WTC11 (cell line): ENCODE measurements at regions not wholly inside any gene's neighbourhood (a gene's known extent, or its start where the extent isn't known, plus 50 kb on each side); places are given as distances from the start of the nearest gene placed in this dataset.

Experiments
- ATAC-seq: fragments of 200-7000 bp; cut with Tn5 transposase; 2 replicates; pipeline ENCODE4 v1.10.0; 2021; ENCODE audit warnings: mild to moderate bottlenecking, moderate library complexity
- CTCF ChIA-PET: fragments of 300-600 bp; sonication (Branson Sonifier 250); formaldehyde crosslinking; loops from one replicate; lab custom pipeline; 2021; ENCODE audit warnings: antibody characterized with exemption; lab: Charles Lee
- POLR2A ChIA-PET: fragments of 350-600 bp; sonication (Branson Sonifier 250); formaldehyde crosslinking; loops from one replicate; lab custom pipeline; 2021; ENCODE audit warnings: antibody characterized with exemption; lab: Charles Lee
- DNase-seq: peaks from one replicate; pipeline ENCODE4 v3.0.0; 2021; ENCODE audit warnings: low spot score
- H3K27ac Mint-ChIP-seq: 2 replicates; pipeline ENCODE4 v1.8.0; 2021; ENCODE audit warnings: mixed read lengths
- H3K27me3 Mint-ChIP-seq: 2 replicates; pipeline ENCODE4 v1.8.0; 2021; ENCODE audit warnings: low read depth, mild to moderate bottlenecking, moderate library complexity, mixed read lengths
- H3K36me3 Mint-ChIP-seq: 2 replicates; pipeline ENCODE4 v1.8.0; 2021; ENCODE audit warnings: mixed read lengths
- H3K4me1 Mint-ChIP-seq: 2 replicates; pipeline ENCODE4 v1.8.0; 2022; ENCODE audit warnings: mixed read lengths
- H3K4me3 Mint-ChIP-seq: 2 replicates; pipeline ENCODE4 v1.8.0; 2021; ENCODE audit warnings: mild to moderate bottlenecking, moderate library complexity, mixed read lengths
- H3K9me3 Mint-ChIP-seq: 2 replicates; pipeline ENCODE4 v1.8.0; 2021; ENCODE audit warnings: mixed read lengths
- CREM ChIP-seq: sonication (generic); formaldehyde crosslinking; IDR thresholded peaks from 2 replicates; pipeline ENCODE4 v1.8.1; 2022; ENCODE audit warnings: mild to moderate bottlenecking, missing genetic modification reagents, moderate library complexity
- ETV6 ChIP-seq: sonication (generic); formaldehyde crosslinking; IDR thresholded peaks from 2 replicates; pipeline ENCODE4 v1.8.1; 2022; ENCODE audit warnings: mild to moderate bottlenecking, missing genetic modification reagents
- NFATC4 ChIP-seq: fragments of 250-450 bp; sonication (Bioruptor Pico); IDR thresholded peaks from 2 replicates; pipeline ENCODE4 v1.9.0; 2021; ENCODE audit warnings: mild to moderate bottlenecking
- OVOL2 ChIP-seq: fragments of 250-450 bp; sonication (Bioruptor Pico); IDR thresholded peaks from 2 replicates; pipeline ENCODE4 v1.9.0; 2021; ENCODE audit warnings: mild to moderate bottlenecking, borderline replicate concordance
- PRRX2 ChIP-seq: fragments of 250-450 bp; sonication (Bioruptor Pico); IDR thresholded peaks from 2 replicates; pipeline ENCODE4 v1.8.0; 2021; ENCODE audit warnings: mild to moderate bottlenecking
- RELA ChIP-seq: sonication (generic); formaldehyde crosslinking; IDR thresholded peaks from 2 replicates; pipeline ENCODE4 v1.8.1; 2022; ENCODE audit warnings: missing genetic modification reagents, mild to moderate bottlenecking, borderline replicate concordance
- SMAD4 ChIP-seq: sonication (generic); formaldehyde crosslinking; IDR thresholded peaks from 2 replicates; pipeline ENCODE4 v1.8.0; 2022; ENCODE audit warnings: mild to moderate bottlenecking, missing genetic modification reagents
- TP53 ChIP-seq: sonication (generic); formaldehyde crosslinking; IDR thresholded peaks from 2 replicates; pipeline ENCODE4 v1.8.1; 2023; ENCODE audit warnings: mild to moderate bottlenecking, missing genetic modification reagents
- ZNF121 ChIP-seq: sonication (generic); formaldehyde crosslinking; IDR thresholded peaks from 2 replicates; pipeline ENCODE4 v1.8.0; 2023; ENCODE audit warnings: missing genetic modification reagents
- ZNF138 ChIP-seq: sonication (generic); formaldehyde crosslinking; conservative IDR thresholded peaks from 2 replicates; pipeline ENCODE4 v1.8.1; 2022; ENCODE audit warnings: mild to moderate bottlenecking, moderate library complexity, missing genetic modification reagents
- ZNF219 ChIP-seq: sonication (generic); formaldehyde crosslinking; IDR thresholded peaks from 2 replicates; pipeline ENCODE4 v1.8.0; 2023; ENCODE audit warnings: missing genetic modification reagents, mild to moderate bottlenecking, borderline replicate concordance
- ZNF263 ChIP-seq: sonication (generic); formaldehyde crosslinking; IDR thresholded peaks from 2 replicates; pipeline ENCODE4 v1.8.1; 2022; ENCODE audit warnings: low read depth, mild to moderate bottlenecking, moderate library complexity, missing genetic modification reagents
- ZNF416 ChIP-seq: fragments of 250-450 bp; sonication (Bioruptor Pico); IDR thresholded peaks from 2 replicates; pipeline ENCODE4 v1.9.0; 2021; ENCODE audit warnings: mild to moderate bottlenecking, inconsistent platforms
- ZNF671 ChIP-seq: fragments of 250-450 bp; sonication (Bioruptor Pico); IDR thresholded peaks from 2 replicates; pipeline ENCODE4 v1.8.0; 2021; ENCODE audit warnings: mild to moderate bottlenecking
- TF ChIP-seq, protein P1 (sequence below): sonication (generic); formaldehyde crosslinking; IDR thresholded peaks from 2 replicates; pipeline ENCODE4 v1.8.1; 2023; ENCODE audit warnings: mild to moderate bottlenecking, missing genetic modification reagents
- TF ChIP-seq, protein P2 (sequence below): fragments of 250-450 bp; sonication (Bioruptor Pico); IDR thresholded peaks from 2 replicates; pipeline ENCODE4 v1.9.0; 2021; ENCODE audit warnings: mild to moderate bottlenecking
- TF ChIP-seq, protein P3 (sequence below): sonication (generic); formaldehyde crosslinking; IDR thresholded peaks from 2 replicates; pipeline ENCODE4 v1.8.1; 2023; ENCODE audit warnings: mild to moderate bottlenecking, missing genetic modification reagents, borderline replicate concordance
- TF ChIP-seq, protein P4 (sequence below): sonication (generic); formaldehyde crosslinking; conservative IDR thresholded peaks from 2 replicates; pipeline ENCODE4 v1.8.1; 2023; ENCODE audit warnings: mild to moderate bottlenecking, low read depth, missing genetic modification reagents, moderate library complexity
- TF ChIP-seq, protein P5 (sequence below): sonication (generic); formaldehyde crosslinking; IDR thresholded peaks from 2 replicates; pipeline ENCODE4 v1.8.1; 2022; ENCODE audit warnings: low read depth, missing genetic modification reagents, borderline replicate concordance
- TF ChIP-seq, protein P6 (sequence below): fragments of 250-450 bp; sonication (Bioruptor Pico); IDR thresholded peaks from 2 replicates; pipeline ENCODE4 v2.1.2; 2022; ENCODE audit warnings: mild to moderate bottlenecking, moderate library complexity

DNA sequence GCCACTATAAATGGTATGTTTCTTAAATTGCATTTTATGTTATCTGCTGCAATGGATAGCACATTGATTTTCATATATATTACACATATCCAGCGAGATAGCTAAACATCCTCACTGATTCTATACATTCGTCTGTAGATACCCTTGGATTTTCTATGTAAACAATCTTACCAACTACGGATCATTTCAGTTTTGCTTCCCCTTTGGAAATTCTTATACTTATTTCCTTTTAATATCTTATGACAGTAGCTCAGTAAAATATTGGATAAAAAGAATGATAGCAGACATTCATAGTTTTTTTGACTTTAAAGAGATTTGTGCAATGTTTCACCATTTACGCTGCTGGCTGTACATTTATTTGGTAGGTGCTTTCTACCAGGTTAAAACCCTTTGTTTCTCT, 254.9 kb downstream of the SYK start (continued):
- TF ChIP-seq, protein P1, sequence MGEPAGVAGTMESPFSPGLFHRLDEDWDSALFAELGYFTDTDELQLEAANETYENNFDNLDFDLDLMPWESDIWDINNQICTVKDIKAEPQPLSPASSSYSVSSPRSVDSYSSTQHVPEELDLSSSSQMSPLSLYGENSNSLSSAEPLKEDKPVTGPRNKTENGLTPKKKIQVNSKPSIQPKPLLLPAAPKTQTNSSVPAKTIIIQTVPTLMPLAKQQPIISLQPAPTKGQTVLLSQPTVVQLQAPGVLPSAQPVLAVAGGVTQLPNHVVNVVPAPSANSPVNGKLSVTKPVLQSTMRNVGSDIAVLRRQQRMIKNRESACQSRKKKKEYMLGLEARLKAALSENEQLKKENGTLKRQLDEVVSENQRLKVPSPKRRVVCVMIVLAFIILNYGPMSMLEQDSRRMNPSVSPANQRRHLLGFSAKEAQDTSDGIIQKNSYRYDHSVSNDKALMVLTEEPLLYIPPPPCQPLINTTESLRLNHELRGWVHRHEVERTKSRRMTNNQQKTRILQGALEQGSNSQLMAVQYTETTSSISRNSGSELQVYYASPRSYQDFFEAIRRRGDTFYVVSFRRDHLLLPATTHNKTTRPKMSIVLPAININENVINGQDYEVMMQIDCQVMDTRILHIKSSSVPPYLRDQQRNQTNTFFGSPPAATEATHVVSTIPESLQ (CRISPR knock-in tag): no peak
- no peak for TF ChIP-seq ZNF671 (CRISPR knock-in tag)
- no peak for TF ChIP-seq ZNF263
- TF ChIP-seq NFATC4 (CRISPR knock-in tag): no peak
- no peak for TF ChIP-seq RELA (CRISPR knock-in tag)
- TF ChIP-seq, protein P2, sequence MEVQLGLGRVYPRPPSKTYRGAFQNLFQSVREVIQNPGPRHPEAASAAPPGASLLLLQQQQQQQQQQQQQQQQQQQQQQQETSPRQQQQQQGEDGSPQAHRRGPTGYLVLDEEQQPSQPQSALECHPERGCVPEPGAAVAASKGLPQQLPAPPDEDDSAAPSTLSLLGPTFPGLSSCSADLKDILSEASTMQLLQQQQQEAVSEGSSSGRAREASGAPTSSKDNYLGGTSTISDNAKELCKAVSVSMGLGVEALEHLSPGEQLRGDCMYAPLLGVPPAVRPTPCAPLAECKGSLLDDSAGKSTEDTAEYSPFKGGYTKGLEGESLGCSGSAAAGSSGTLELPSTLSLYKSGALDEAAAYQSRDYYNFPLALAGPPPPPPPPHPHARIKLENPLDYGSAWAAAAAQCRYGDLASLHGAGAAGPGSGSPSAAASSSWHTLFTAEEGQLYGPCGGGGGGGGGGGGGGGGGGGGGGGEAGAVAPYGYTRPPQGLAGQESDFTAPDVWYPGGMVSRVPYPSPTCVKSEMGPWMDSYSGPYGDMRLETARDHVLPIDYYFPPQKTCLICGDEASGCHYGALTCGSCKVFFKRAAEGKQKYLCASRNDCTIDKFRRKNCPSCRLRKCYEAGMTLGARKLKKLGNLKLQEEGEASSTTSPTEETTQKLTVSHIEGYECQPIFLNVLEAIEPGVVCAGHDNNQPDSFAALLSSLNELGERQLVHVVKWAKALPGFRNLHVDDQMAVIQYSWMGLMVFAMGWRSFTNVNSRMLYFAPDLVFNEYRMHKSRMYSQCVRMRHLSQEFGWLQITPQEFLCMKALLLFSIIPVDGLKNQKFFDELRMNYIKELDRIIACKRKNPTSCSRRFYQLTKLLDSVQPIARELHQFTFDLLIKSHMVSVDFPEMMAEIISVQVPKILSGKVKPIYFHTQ (CRISPR knock-in tag): no peak

DNA sequence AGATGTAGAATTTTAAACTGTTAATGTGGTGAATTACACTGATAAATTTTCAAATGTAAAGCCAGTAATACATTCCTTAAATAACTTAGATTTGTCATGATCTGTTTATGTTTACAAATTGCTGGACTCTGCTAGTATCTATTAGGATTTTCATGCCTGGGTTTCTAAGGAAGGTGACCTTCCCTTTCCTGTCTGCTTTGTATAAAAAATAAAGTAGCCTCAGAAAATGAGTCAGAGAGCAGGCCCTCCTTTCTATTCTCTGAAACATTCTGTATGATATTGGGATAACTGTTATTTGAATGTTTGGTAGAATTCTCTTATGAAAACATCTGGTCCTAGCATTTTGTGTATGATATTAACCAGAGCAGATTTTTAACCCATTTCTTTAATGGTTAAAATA, 255.3 kb downstream of the SYK start:
- Mint-ChIP-seq H3K9me3 (peaks cover 7% of the 10 kb centered on the region), H3K4me1 (peaks cover 17% of the 10 kb centered on the region), H3K36me3 (peaks cover 5% of the 10 kb centered on the region), H3K27ac (no peak overlapping the region), H3K4me3 (no peak overlapping the region), H3K27me3 (no peaks in the 10 kb centered on the region)
- CTCF ChIA-PET: interaction anchor here (0.6 kb wide), 1 partner anchor 112 kb away, joined by 3 read pairs; no protein-coding TSS in a partner anchor
- DNase-seq (no peak), ATAC-seq (no peak)
- POLR2A ChIA-PET: no interaction called here
- TF ChIP-seq ZNF219: no peak
- TF ChIP-seq NFATC4 (CRISPR knock-in tag): no peak
- TF ChIP-seq, protein P3, sequence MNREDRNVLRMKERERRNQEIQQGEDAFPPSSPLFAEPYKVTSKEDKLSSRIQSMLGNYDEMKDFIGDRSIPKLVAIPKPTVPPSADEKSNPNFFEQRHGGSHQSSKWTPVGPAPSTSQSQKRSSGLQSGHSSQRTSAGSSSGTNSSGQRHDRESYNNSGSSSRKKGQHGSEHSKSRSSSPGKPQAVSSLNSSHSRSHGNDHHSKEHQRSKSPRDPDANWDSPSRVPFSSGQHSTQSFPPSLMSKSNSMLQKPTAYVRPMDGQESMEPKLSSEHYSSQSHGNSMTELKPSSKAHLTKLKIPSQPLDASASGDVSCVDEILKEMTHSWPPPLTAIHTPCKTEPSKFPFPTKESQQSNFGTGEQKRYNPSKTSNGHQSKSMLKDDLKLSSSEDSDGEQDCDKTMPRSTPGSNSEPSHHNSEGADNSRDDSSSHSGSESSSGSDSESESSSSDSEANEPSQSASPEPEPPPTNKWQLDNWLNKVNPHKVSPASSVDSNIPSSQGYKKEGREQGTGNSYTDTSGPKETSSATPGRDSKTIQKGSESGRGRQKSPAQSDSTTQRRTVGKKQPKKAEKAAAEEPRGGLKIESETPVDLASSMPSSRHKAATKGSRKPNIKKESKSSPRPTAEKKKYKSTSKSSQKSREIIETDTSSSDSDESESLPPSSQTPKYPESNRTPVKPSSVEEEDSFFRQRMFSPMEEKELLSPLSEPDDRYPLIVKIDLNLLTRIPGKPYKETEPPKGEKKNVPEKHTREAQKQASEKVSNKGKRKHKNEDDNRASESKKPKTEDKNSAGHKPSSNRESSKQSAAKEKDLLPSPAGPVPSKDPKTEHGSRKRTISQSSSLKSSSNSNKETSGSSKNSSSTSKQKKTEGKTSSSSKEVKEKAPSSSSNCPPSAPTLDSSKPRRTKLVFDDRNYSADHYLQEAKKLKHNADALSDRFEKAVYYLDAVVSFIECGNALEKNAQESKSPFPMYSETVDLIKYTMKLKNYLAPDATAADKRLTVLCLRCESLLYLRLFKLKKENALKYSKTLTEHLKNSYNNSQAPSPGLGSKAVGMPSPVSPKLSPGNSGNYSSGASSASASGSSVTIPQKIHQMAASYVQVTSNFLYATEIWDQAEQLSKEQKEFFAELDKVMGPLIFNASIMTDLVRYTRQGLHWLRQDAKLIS (CRISPR knock-in tag): no peak

DNA sequence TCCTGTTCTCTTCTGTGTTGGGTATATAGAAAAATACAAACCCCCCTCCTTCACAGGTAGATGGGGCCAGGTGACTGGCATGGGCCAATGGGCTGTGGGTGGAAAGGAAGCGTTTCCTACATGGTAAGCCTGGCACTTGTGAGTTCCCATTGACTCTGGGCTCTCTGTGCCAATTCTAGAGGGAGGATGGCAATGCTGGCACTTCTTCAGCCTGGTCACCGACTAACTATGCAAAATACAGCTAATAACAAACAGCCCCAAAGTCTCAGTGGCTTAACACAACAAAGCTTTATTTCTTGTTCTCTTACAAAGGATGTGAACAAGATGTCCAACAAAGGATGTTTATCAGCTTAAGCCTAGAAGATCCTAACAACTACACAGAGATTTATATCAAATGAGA, 258.1 kb downstream of the SYK start:
- POLR2A ChIA-PET: no interaction called here
- peaks cover 26% of the 10 kb centered on the region for H3K4me1 Mint-ChIP-seq
- no peaks in the 10 kb centered on the region for H3K27me3 Mint-ChIP-seq
- CTCF ChIA-PET: no interaction called here
- H3K4me3 Mint-ChIP-seq: no peak overlapping the region
- no peak for ATAC-seq
- peaks cover 17% of the 10 kb centered on the region for H3K9me3 Mint-ChIP-seq
- DNase-seq: no peak
- H3K36me3 Mint-ChIP-seq: peaks cover 12% of the 10 kb centered on the region
- H3K27ac Mint-ChIP-seq: no peak overlapping the region
- TF ChIP-seq, protein P4, sequence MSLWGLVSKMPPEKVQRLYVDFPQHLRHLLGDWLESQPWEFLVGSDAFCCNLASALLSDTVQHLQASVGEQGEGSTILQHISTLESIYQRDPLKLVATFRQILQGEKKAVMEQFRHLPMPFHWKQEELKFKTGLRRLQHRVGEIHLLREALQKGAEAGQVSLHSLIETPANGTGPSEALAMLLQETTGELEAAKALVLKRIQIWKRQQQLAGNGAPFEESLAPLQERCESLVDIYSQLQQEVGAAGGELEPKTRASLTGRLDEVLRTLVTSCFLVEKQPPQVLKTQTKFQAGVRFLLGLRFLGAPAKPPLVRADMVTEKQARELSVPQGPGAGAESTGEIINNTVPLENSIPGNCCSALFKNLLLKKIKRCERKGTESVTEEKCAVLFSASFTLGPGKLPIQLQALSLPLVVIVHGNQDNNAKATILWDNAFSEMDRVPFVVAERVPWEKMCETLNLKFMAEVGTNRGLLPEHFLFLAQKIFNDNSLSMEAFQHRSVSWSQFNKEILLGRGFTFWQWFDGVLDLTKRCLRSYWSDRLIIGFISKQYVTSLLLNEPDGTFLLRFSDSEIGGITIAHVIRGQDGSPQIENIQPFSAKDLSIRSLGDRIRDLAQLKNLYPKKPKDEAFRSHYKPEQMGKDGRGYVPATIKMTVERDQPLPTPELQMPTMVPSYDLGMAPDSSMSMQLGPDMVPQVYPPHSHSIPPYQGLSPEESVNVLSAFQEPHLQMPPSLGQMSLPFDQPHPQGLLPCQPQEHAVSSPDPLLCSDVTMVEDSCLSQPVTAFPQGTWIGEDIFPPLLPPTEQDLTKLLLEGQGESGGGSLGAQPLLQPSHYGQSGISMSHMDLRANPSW (CRISPR knock-in tag): no peak
- TF ChIP-seq ETV6 (CRISPR knock-in tag): no peak
- TF ChIP-seq, protein P5, sequence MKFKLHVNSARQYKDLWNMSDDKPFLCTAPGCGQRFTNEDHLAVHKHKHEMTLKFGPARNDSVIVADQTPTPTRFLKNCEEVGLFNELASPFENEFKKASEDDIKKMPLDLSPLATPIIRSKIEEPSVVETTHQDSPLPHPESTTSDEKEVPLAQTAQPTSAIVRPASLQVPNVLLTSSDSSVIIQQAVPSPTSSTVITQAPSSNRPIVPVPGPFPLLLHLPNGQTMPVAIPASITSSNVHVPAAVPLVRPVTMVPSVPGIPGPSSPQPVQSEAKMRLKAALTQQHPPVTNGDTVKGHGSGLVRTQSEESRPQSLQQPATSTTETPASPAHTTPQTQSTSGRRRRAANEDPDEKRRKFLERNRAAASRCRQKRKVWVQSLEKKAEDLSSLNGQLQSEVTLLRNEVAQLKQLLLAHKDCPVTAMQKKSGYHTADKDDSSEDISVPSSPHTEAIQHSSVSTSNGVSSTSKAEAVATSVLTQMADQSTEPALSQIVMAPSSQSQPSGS (CRISPR knock-in tag): no peak
- TF ChIP-seq, protein P6, sequence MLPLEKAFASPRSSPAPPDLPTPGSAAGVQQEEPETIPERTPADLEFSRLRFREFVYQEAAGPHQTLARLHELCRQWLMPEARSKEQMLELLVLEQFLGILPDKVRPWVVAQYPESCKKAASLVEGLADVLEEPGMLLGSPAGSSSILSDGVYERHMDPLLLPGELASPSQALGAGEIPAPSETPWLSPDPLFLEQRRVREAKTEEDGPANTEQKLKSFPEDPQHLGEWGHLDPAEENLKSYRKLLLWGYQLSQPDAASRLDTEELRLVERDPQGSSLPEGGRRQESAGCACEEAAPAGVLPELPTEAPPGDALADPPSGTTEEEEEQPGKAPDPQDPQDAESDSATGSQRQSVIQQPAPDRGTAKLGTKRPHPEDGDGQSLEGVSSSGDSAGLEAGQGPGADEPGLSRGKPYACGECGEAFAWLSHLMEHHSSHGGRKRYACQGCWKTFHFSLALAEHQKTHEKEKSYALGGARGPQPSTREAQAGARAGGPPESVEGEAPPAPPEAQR (CRISPR knock-in tag): no peak
- TF ChIP-seq ZNF121 (CRISPR knock-in tag): no peak
- no peak for TF ChIP-seq SMAD4 (CRISPR knock-in tag)
- TF ChIP-seq OVOL2 (CRISPR knock-in tag): no peak
- no peak for TF ChIP-seq PRRX2 (CRISPR knock-in tag)
- TF ChIP-seq TP53 (CRISPR knock-in tag): no peak
- no peak for TF ChIP-seq CREM (CRISPR knock-in tag)
- TF ChIP-seq ZNF138 (CRISPR knock-in tag): no peak
- TF ChIP-seq ZNF416 (CRISPR knock-in tag): no peak
